ENCODE measurements at regions not wholly inside any gene's neighbourhood (a gene's known extent, or its start where the extent isn't known, plus 50 kb on each side); places are given as distances from the start of the nearest gene placed in this dataset.
"Not testable (repeated sequence)": the region's sequence is repeated elsewhere in the genome, so short reads cannot be mapped to it uniquely, and the experiment has no call there.

GRCh38 chr13:87877477-87877876, 206.3 kb downstream of the SLITRK5 start:
- DNase-seq (ENCODE audit: low read depth) = no peak

GRCh38 chr13:87878706-87879105, 207.5 kb downstream of the SLITRK5 start:
- no peak for DNase-seq (ENCODE audit: low read depth)

- DNase-seq (ENCODE audit: low read depth) = no peak
These were observed 213.7 kb downstream of the SLITRK5 start for GRCh38 chr13:87884884-87885283.

- DNase-seq (ENCODE audit: low read depth) = no peak
These were observed 216.4 kb downstream of the SLITRK5 start for GRCh38 chr13:87887459-87888123.

GRCh38 chr13:87889254-87889653, 218.1 kb downstream of the SLITRK5 start:
- DNase-seq (ENCODE audit: low read depth) = no peak

- DNase-seq (ENCODE audit: low read depth) = no peak
These were observed 222.0 kb downstream of the SLITRK5 start for GRCh38 chr13:87893186-87893585.

GRCh38 chr13:87894059-87894458, 222.9 kb downstream of the SLITRK5 start:
- DNase-seq (ENCODE audit: low read depth) = no peak

- no peak for DNase-seq (ENCODE audit: low read depth)
These were observed 232.4 kb downstream of the SLITRK5 start for GRCh38 chr13:87903553-87903952.

GRCh38 chr13:87906411-87906810, 235.2 kb downstream of the SLITRK5 start:
- DNase-seq (ENCODE audit: low read depth) = no peak

- DNase-seq (ENCODE audit: low read depth) = no peak
These were observed 236.0 kb downstream of the SLITRK5 start for GRCh38 chr13:87907202-87907601.

GRCh38 chr13:87919956-87920355, 248.8 kb downstream of the SLITRK5 start:
- DNase-seq (ENCODE audit: low read depth) = no peak

GRCh38 chr13:87923753-87924152, 252.6 kb downstream of the SLITRK5 start:
- no peak for DNase-seq (ENCODE audit: low read depth)

GRCh38 chr13:87925006-87925405, 253.8 kb downstream of the SLITRK5 start:
- DNase-seq (ENCODE audit: low read depth) = no peak

- no peak for DNase-seq (ENCODE audit: low read depth)
These were observed 269.6 kb downstream of the SLITRK5 start for GRCh38 chr13:87940776-87941175.

GRCh38 chr13:87941226-87941625, 270.1 kb downstream of the SLITRK5 start:
- DNase-seq (ENCODE audit: low read depth) = no peak

- no peak for DNase-seq (ENCODE audit: low read depth)
These were observed 271.0 kb downstream of the SLITRK5 start for GRCh38 chr13:87942205-87942604.

GRCh38 chr13:87944038-87944437, 272.9 kb downstream of the SLITRK5 start:
- DNase-seq (ENCODE audit: low read depth) = no peak

GRCh38 chr13:87952377-87952776, 281.2 kb downstream of the SLITRK5 start:
- no peak for DNase-seq (ENCODE audit: low read depth)

GRCh38 chr13:87953381-87953780, 282.2 kb downstream of the SLITRK5 start:
- no peak for DNase-seq (ENCODE audit: low read depth)

GRCh38 chr13:87954091-87954490, 282.9 kb downstream of the SLITRK5 start:
- DNase-seq (ENCODE audit: low read depth) = no peak

- no peak for DNase-seq (ENCODE audit: low read depth)
These were observed 290.4 kb downstream of the SLITRK5 start for GRCh38 chr13:87961546-87961945.

- no peak for DNase-seq (ENCODE audit: low read depth)
These were observed 301.4 kb downstream of the SLITRK5 start for GRCh38 chr13:87972568-87972967.

GRCh38 chr13:87975035-87975434, 303.9 kb downstream of the SLITRK5 start:
- no peak for DNase-seq (ENCODE audit: low read depth)

- DNase-seq (ENCODE audit: low read depth) = not testable (repeated sequence)
These were observed 305.5 kb downstream of the SLITRK5 start for GRCh38 chr13:87976650-87977049.

Data from stimulated activated CD4-positive, alpha-beta T cell treated with anti-CD3 and anti-CD28 coated beads, Interleukin-2, amount 100 ng/mL, for 4 hours (primary cell).